ENCODE measurements at regions not wholly inside any gene's neighbourhood (a gene's known extent, or its start where the extent isn't known, plus 50 kb on each side); places are given as distances from the start of the nearest gene placed in this dataset.

- TF ChIP-seq EGR1 (conservative IDR thresholded peaks at IDR 0.05) (no peak), XRCC4 (IDR thresholded peaks at IDR 0.05; ENCODE audit: extremely low read depth, insufficient read depth, insufficient read length) (no peak), ZNF830 (CRISPR knock-in tag; IDR thresholded peaks at IDR 0.05) (no peak), ETV1 (tag; conservative IDR thresholded peaks at IDR 0.05; ENCODE audit: low read depth) (no peak), TFAM (CRISPR knock-in tag; conservative IDR thresholded peaks at IDR 0.05) (no peak), ZBED1 (IDR thresholded peaks at IDR 0.05) (no peak), TEAD2 (tag; IDR thresholded peaks at IDR 0.05) (no peak), TAL1 (IDR thresholded peaks at IDR 0.05) (no peak), MAFG (tag; conservative IDR thresholded peaks at IDR 0.05) (peak; percentile 70), ZBTB34 (CRISPR knock-in tag; IDR thresholded peaks at IDR 0.05) (no peak), CREBBP (IDR thresholded peaks at IDR 0.05; ENCODE audit: low read depth, low read length) (no peak), TFAP4 (CRISPR knock-in tag; IDR thresholded peaks at IDR 0.05; ENCODE audit: borderline replicate concordance) (no peak), MEF2D (tag; conservative IDR thresholded peaks at IDR 0.05; ENCODE audit: low read depth) (no peak), TBP (optimal IDR thresholded peaks at IDR 0.05; ENCODE audit: low read depth, low read length) (no peak), ASH1L (IDR thresholded peaks at IDR 0.05; ENCODE audit: borderline replicate concordance, low read depth, partially characterized antibody) (no peak), STAT5A (IDR thresholded peaks at IDR 0.05; ENCODE audit: borderline replicate concordance, low read length) (no peak)
- TF ChIP-seq, protein P1, sequence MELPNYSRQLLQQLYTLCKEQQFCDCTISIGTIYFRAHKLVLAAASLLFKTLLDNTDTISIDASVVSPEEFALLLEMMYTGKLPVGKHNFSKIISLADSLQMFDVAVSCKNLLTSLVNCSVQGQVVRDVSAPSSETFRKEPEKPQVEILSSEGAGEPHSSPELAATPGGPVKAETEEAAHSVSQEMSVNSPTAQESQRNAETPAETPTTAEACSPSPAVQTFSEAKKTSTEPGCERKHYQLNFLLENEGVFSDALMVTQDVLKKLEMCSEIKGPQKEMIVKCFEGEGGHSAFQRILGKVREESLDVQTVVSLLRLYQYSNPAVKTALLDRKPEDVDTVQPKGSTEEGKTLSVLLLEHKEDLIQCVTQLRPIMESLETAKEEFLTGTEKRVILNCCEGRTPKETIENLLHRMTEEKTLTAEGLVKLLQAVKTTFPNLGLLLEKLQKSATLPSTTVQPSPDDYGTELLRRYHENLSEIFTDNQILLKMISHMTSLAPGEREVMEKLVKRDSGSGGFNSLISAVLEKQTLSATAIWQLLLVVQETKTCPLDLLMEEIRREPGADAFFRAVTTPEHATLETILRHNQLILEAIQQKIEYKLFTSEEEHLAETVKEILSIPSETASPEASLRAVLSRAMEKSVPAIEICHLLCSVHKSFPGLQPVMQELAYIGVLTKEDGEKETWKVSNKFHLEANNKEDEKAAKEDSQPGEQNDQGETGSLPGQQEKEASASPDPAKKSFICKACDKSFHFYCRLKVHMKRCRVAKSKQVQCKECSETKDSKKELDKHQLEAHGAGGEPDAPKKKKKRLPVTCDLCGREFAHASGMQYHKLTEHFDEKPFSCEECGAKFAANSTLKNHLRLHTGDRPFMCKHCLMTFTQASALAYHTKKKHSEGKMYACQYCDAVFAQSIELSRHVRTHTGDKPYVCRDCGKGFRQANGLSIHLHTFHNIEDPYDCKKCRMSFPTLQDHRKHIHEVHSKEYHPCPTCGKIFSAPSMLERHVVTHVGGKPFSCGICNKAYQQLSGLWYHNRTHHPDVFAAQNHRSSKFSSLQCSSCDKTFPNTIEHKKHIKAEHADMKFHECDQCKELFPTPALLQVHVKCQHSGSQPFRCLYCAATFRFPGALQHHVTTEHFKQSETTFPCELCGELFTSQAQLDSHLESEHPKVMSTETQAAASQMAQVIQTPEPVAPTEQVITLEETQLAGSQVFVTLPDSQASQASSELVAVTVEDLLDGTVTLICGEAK (IDR thresholded peaks at IDR 0.05) = no peak
- TF ChIP-seq, protein P1 (CRISPR knock-in tag; IDR thresholded peaks at IDR 0.05) = no peak
These were observed 110.9 kb upstream of the SSTR4 start (continued) for GRCh38 chr20:22924046-22924737.

Data from K562 (cell line).